ENCODE measurements at regions not wholly inside any gene's neighbourhood (a gene's known extent, or its start where the extent isn't known, plus 50 kb on each side); places are given as distances from the start of the nearest gene placed in this dataset.
"Not testable (repeated sequence)": the region's sequence is repeated elsewhere in the genome, so short reads cannot be mapped to it uniquely, and the experiment has no call there.

- not testable (repeated sequence) for H3F3A ChIP-seq (replicated peaks; ENCODE audit: low read depth); H3K79me2 ChIP-seq (replicated peaks; ENCODE audit: insufficient read depth); H3K4me3 ChIP-seq; H3K9me2 ChIP-seq (ENCODE audit: insufficient read depth); H3K4me1 ChIP-seq (ENCODE audit: insufficient read depth); H3K4me1 Mint-ChIP-seq; ATAC-seq; H3K4me2 ChIP-seq; H3K36me3 Mint-ChIP-seq (ENCODE audit: low read depth); H2AFZ ChIP-seq; H3K36me3 ChIP-seq (ENCODE audit: insufficient read depth); H4K20me1 ChIP-seq (replicated peaks; ENCODE audit: insufficient read depth); H3K27me3 Mint-ChIP-seq (ENCODE audit: insufficient read depth, low read depth, poor library complexity); H3K27me3 ChIP-seq (ENCODE audit: insufficient read depth); H3K27ac ChIP-seq (ENCODE audit: low read depth); H3K4me3 Mint-ChIP-seq; H3K27ac Mint-ChIP-seq
- peaks cover 57% of the 10 kb centered on the region for H3K9me3 Mint-ChIP-seq
- peak in 1 of 2 experiments; percentile 41; a peak in 2 of 4 replicates for TF ChIP-seq CTCF (conservative IDR thresholded peaks at IDR 0.05; ENCODE audit: low read depth in 2 of 2)
- peak; percentile 7 for DNase-seq (ENCODE audit: low spot score)
Measured at GRCh38 chrY:11461406-11461805, 1239.6 kb upstream of the USP9Y start.

- H3K4me3 ChIP-seq; H3K27ac ChIP-seq (ENCODE audit: low read depth); H3K27ac Mint-ChIP-seq; ATAC-seq; H3K36me3 Mint-ChIP-seq (ENCODE audit: low read depth); H3K4me3 Mint-ChIP-seq; H3K27me3 ChIP-seq (ENCODE audit: insufficient read depth); H2AFZ ChIP-seq; H3K4me1 ChIP-seq (ENCODE audit: insufficient read depth); H3K9me2 ChIP-seq (ENCODE audit: insufficient read depth); H4K20me1 ChIP-seq (replicated peaks; ENCODE audit: insufficient read depth); H3K79me2 ChIP-seq (replicated peaks; ENCODE audit: insufficient read depth); H3F3A ChIP-seq (replicated peaks; ENCODE audit: low read depth); H3K36me3 ChIP-seq (ENCODE audit: insufficient read depth); H3K4me2 ChIP-seq; DNase-seq (ENCODE audit: low spot score); H3K4me1 Mint-ChIP-seq; H3K27me3 Mint-ChIP-seq (ENCODE audit: insufficient read depth, low read depth, poor library complexity): not testable (repeated sequence)
- peaks cover 76% of the 10 kb centered on the region for H3K9me3 Mint-ChIP-seq
- peak in 1 of 2 experiments; percentile 27; a peak in 2 of 4 replicates for TF ChIP-seq CTCF (conservative IDR thresholded peaks at IDR 0.05; ENCODE audit: low read depth in 2 of 2)
Measured at GRCh38 chrY:11466778-11467177, 1234.3 kb upstream of the USP9Y start.

Measured in GM23338 (cell line).